HEK293 (cell line): ENCODE measurements at regions not wholly inside any gene's neighbourhood (a gene's known extent, or its start where the extent isn't known, plus 50 kb on each side); places are given as distances from the start of the nearest gene placed in this dataset.
A peak's percentile ranks its signal among the peaks of the same experiment; 100 is the strongest.

Source experiments
- CTCF ChIA-PET: fragments of 350-600 bp; formaldehyde crosslinking; extraction: SDS; loops from one replicate; lab custom pipeline; 2021; ENCODE audit warnings: antibody characterized with exemption; lab: Yijun Ruan, JAX
- POLR2A ChIA-PET: fragments of 300-600 bp; formaldehyde crosslinking; extraction: SDS; loops from one replicate; lab custom pipeline; 2020; ENCODE audit warnings: antibody characterized with exemption, inconsistent platforms; lab: Yijun Ruan, JAX
- H3K27ac ChIP-seq: fragments of 200-500 bp; sonication (Bioruptor generic); 2 replicates; pipeline ENCODE4 v1.5.1; 2014; ENCODE audit warnings: low read depth, low read length, control low read depth, inconsistent platforms; ENCODE audit errors: extremely low read depth
- H3K36me3 ChIP-seq, 2 experiments: fragments of 200-500 bp in 1 of 2; sonication (Bioruptor generic) in 1 of 2; 1 replicate in 1 of 2; 2 replicates in 1 of 2; pipeline ENCODE4 v1.5.1; 2014 to 2017; ENCODE audit warnings: inconsistent platforms in 2 of 2, low read length in 2 of 2; ENCODE audit not compliant: control insufficient read depth in 2 of 2, insufficient read depth in 1 of 2
- H3K4me1 ChIP-seq: fragments of 200-500 bp; sonication (Bioruptor generic); 2 replicates; pipeline ENCODE4 v1.5.1; 2014; ENCODE audit warnings: mild to moderate bottlenecking, low read length, inconsistent platforms; ENCODE audit not compliant: control insufficient read depth, insufficient read depth
- H3K4me3 ChIP-seq: 2 replicates; pipeline ENCODE4 v1.5.1; 2011; ENCODE audit warnings: low read depth, mild to moderate bottlenecking, control low read depth, low read length, moderate library complexity
- H3K9me3 ChIP-seq: fragments of 200-500 bp; sonication (Bioruptor generic); 2 replicates; pipeline ENCODE4 v1.5.1; 2014; ENCODE audit warnings: low read depth, low read length, inconsistent platforms; ENCODE audit not compliant: control insufficient read depth, insufficient read depth
- GLIS1 ChIP-seq: fragments of 450-650 bp; formaldehyde crosslinking; IDR thresholded peaks from 2 replicates; pipeline ENCODE4 v1.5.1; 2016; ENCODE audit warnings: missing biosample characterization, missing genetic modification characterization
- KLF10 ChIP-seq: fragments of 450-650 bp; IDR thresholded peaks from 2 replicates; pipeline ENCODE4 v1.5.1; 2018; ENCODE audit warnings: missing biosample characterization, mild to moderate bottlenecking, missing genetic modification characterization
- KLF9 ChIP-seq: fragments of 450-650 bp; formaldehyde crosslinking; IDR thresholded peaks from 2 replicates; pipeline ENCODE4 v1.5.1; 2016; ENCODE audit warnings: missing biosample characterization, missing genetic modification characterization, low read depth
- PRDM10 ChIP-seq: fragments of 450-650 bp; formaldehyde crosslinking; IDR thresholded peaks from 2 replicates; pipeline ENCODE4 v1.5.1; 2016; ENCODE audit warnings: missing biosample characterization, missing genetic modification characterization
- PRDM6 ChIP-seq: fragments of 450-650 bp; formaldehyde crosslinking; IDR thresholded peaks from 2 replicates; pipeline ENCODE4 v1.5.1; 2017; ENCODE audit warnings: missing biosample characterization, missing genetic modification characterization
- SCRT1 ChIP-seq: fragments of 450-650 bp; formaldehyde crosslinking; IDR thresholded peaks from 2 replicates; pipeline ENCODE4 v1.5.1; 2016; ENCODE audit warnings: missing biosample characterization, missing genetic modification characterization, borderline replicate concordance
- SCRT2 ChIP-seq: fragments of 450-650 bp; formaldehyde crosslinking; IDR thresholded peaks from 2 replicates; pipeline ENCODE4 v1.5.1; 2016; ENCODE audit warnings: missing biosample characterization, missing genetic modification characterization
- ZBTB21 ChIP-seq: fragments of 450-650 bp; formaldehyde crosslinking; IDR thresholded peaks from 2 replicates; pipeline ENCODE4 v1.5.1; 2017; ENCODE audit warnings: missing biosample characterization, missing genetic modification characterization
- ZBTB6 ChIP-seq: fragments of 450-650 bp; formaldehyde crosslinking; IDR thresholded peaks from 2 replicates; pipeline ENCODE4 v1.5.1; 2017; ENCODE audit warnings: missing biosample characterization, missing genetic modification characterization
- ZBTB8A ChIP-seq: fragments of 450-650 bp; formaldehyde crosslinking; IDR thresholded peaks from 2 replicates; pipeline ENCODE4 v1.5.1; 2016; ENCODE audit warnings: missing biosample characterization, missing genetic modification characterization
- ZNF146 ChIP-seq: fragments of 450-650 bp; formaldehyde crosslinking; IDR thresholded peaks from 2 replicates; pipeline ENCODE4 v1.5.1; 2016; ENCODE audit warnings: missing biosample characterization, missing genetic modification characterization
- ZNF184 ChIP-seq: fragments of 450-650 bp; IDR thresholded peaks from 2 replicates; pipeline ENCODE4 v1.5.1; 2018; ENCODE audit warnings: missing biosample characterization, mild to moderate bottlenecking, missing genetic modification characterization
- ZNF324 ChIP-seq: fragments of 450-650 bp; formaldehyde crosslinking; IDR thresholded peaks from 2 replicates; pipeline ENCODE4 v1.5.1; 2016; ENCODE audit warnings: missing biosample characterization, missing genetic modification characterization
- ZNF366 ChIP-seq: fragments of 450-650 bp; formaldehyde crosslinking; conservative IDR thresholded peaks from 2 replicates; pipeline ENCODE4 v1.5.1; 2016; ENCODE audit warnings: missing biosample characterization, missing genetic modification characterization
- ZNF398 ChIP-seq: fragments of 450-650 bp; formaldehyde crosslinking; IDR thresholded peaks from 2 replicates; pipeline ENCODE4 v1.5.1; 2017; ENCODE audit warnings: missing biosample characterization, missing genetic modification characterization
- ZNF610 ChIP-seq: fragments of 450-650 bp; formaldehyde crosslinking; IDR thresholded peaks from 2 replicates; pipeline ENCODE4 v1.5.1; 2016; ENCODE audit warnings: missing biosample characterization, missing genetic modification characterization, borderline replicate concordance
- ZNF629 ChIP-seq: fragments of 450-650 bp; formaldehyde crosslinking; IDR thresholded peaks from 2 replicates; pipeline ENCODE4 v1.5.1; 2017; ENCODE audit warnings: missing biosample characterization, missing genetic modification characterization
- ZNF660 ChIP-seq: fragments of 450-650 bp; IDR thresholded peaks from 2 replicates; pipeline ENCODE4 v1.5.1; 2018; ENCODE audit warnings: missing biosample characterization, mild to moderate bottlenecking, missing genetic modification characterization
- ZNF664 ChIP-seq: fragments of 450-650 bp; formaldehyde crosslinking; IDR thresholded peaks from 2 replicates; pipeline ENCODE4 v1.5.1; 2016; ENCODE audit warnings: missing biosample characterization, missing genetic modification characterization
- ZSCAN30 ChIP-seq: fragments of 450-650 bp; IDR thresholded peaks from 2 replicates; pipeline ENCODE4 v1.5.1; 2018; ENCODE audit warnings: missing biosample characterization, mild to moderate bottlenecking, missing genetic modification characterization, moderate library complexity
- ZXDB ChIP-seq: fragments of 450-650 bp; formaldehyde crosslinking; IDR thresholded peaks from 2 replicates; pipeline ENCODE4 v1.5.1; 2016; ENCODE audit warnings: missing biosample characterization, missing genetic modification characterization

- Histone ChIP-seq H3K27ac (no peak overlapping the region; the same call in 1 of the 2 replicates), H3K36me3 (no peaks in the 10 kb centered on the region), H3K4me1 (peaks cover 5% of the 10 kb centered on the region), H3K9me3 (no peaks in the 10 kb centered on the region), H3K4me3 (no peak overlapping the region)
- CTCF ChIA-PET, result no interaction called here
- TF ChIP-seq PRDM10 (tag by site-specific recombination) (peak; percentile 87), ZBTB6 (no peak)
- POLR2A ChIA-PET, result interaction anchor here (0.6 kb wide), 1 partner anchor 229 kb away, joined by 6 read pairs; no protein-coding TSS in a partner anchor
Measured at GRCh38 chr2:207394203-207394781, 135.5 kb upstream of the CREB1 start.

GRCh38 chr2:207394812-207395534, 134.8 kb upstream of the CREB1 start:
- no peak overlapping the region for H3K4me3 ChIP-seq
- no peaks in the 10 kb centered on the region for H3K36me3 ChIP-seq
- ChIA-PET POLR2A (no interaction called here), CTCF (no interaction called here)
- H3K9me3 ChIP-seq, result no peaks in the 10 kb centered on the region
- H3K27ac ChIP-seq, result no peak overlapping the region; the same call in 1 of the 2 replicates
- H3K4me1 ChIP-seq, result peaks cover 5% of the 10 kb centered on the region
- TF ChIP-seq ZNF366 (tag by site-specific recombination) (0 out of 2 replicates have a peak, but pooled peaks have one; percentile 30), ZNF398 (tag by site-specific recombination) (peak; percentile 68), ZNF610 (tag by site-specific recombination) (no peak), ZNF660 (tag by site-specific recombination) (peak; percentile 73; the same call in 1 of the 2 replicates), ZSCAN30 (tag by site-specific recombination) (peak; percentile 45; the same call in 1 of the 2 replicates), GLIS1 (peak; percentile 46; the same call in 1 of the 2 replicates), PRDM6 (no peak), ZNF184 (tag by site-specific recombination) (peak; percentile 67; the same call in 1 of the 2 replicates), ZNF664 (tag by site-specific recombination) (no peak), SCRT1 (tag by site-specific recombination) (0 out of 2 replicates have a peak, but pooled peaks have one; percentile 7), ZBTB21 (tag by site-specific recombination) (peak; percentile 59; the same call in 1 of the 2 replicates), SCRT2 (tag by site-specific recombination) (peak; percentile 25; the same call in 1 of the 2 replicates), ZBTB8A (no peak), KLF9 (peak; percentile 61; the same call in 1 of the 2 replicates), ZNF629 (tag by site-specific recombination) (peak; percentile 57), ZNF146 (tag by site-specific recombination) (no peak), ZNF324 (tag by site-specific recombination) (0 out of 2 replicates have a peak, but pooled peaks have one; percentile 23), KLF10 (tag by site-specific recombination) (peak; percentile 58; the same call in 1 of the 2 replicates), ZXDB (tag by site-specific recombination) (no peak)
